HEK293T (cell line): ENCODE measurements at regions not wholly inside any gene's neighbourhood (a gene's known extent, or its start where the extent isn't known, plus 50 kb on each side); places are given as distances from the start of the nearest gene placed in this dataset.

Experiments used
- CTCF ChIA-PET: fragments of 350-600 bp; formaldehyde crosslinking; extraction: SDS; loops from one replicate; lab custom pipeline; 2021; ENCODE audit warnings: antibody characterized with exemption, inconsistent platforms; lab: Yijun Ruan, JAX
- POLR2A ChIA-PET: fragments of 350-600 bp; formaldehyde crosslinking; extraction: SDS; loops from one replicate; lab custom pipeline; 2020; ENCODE audit warnings: antibody characterized with exemption, inconsistent platforms; lab: Yijun Ruan, JAX
- DNase-seq: peaks from one replicate; pipeline ENCODE4 v3.0.0; 2012; ENCODE audit warnings: mixed read lengths; ENCODE audit errors: extremely low spot score
- ARNT ChIP-seq: fragments of 450-650 bp; IDR thresholded peaks from 2 replicates; pipeline ENCODE4 v1.6.1; 2017; ENCODE audit warnings: mild to moderate bottlenecking
- BHLHE40 ChIP-seq: fragments of 450-650 bp; IDR thresholded peaks from 2 replicates; pipeline ENCODE4 v1.6.1; 2016; ENCODE audit warnings: mild to moderate bottlenecking, moderate library complexity, borderline replicate concordance
- CTBP1 ChIP-seq: fragments of 450-650 bp; IDR thresholded peaks from 2 replicates; pipeline ENCODE4 v1.6.1; 2016; ENCODE audit warnings: borderline replicate concordance
- ELF4 ChIP-seq: fragments of 450-650 bp; IDR thresholded peaks from 2 replicates; pipeline ENCODE4 v1.6.1; 2017; ENCODE audit warnings: antibody characterized with exemption
- FOXA1 ChIP-seq: fragments of 450-650 bp; IDR thresholded peaks from 2 replicates; pipeline ENCODE4 v1.6.1; 2016; ENCODE audit warnings: mild to moderate bottlenecking
- FOXK2 ChIP-seq: fragments of 450-650 bp; IDR thresholded peaks from 2 replicates; pipeline ENCODE4 v1.6.1; 2016; ENCODE audit warnings: mild to moderate bottlenecking
- FOXM1 ChIP-seq: fragments of 450-650 bp; IDR thresholded peaks from 2 replicates; pipeline ENCODE4 v1.6.1; 2017; ENCODE audit warnings: mild to moderate bottlenecking, borderline replicate concordance
- HDGF ChIP-seq: fragments of 450-650 bp; IDR thresholded peaks from 2 replicates; pipeline ENCODE4 v1.6.1; 2017; ENCODE audit warnings: antibody characterized with exemption, borderline replicate concordance
- L3MBTL2 ChIP-seq: fragments of 450-650 bp; conservative IDR thresholded peaks from 2 replicates; pipeline ENCODE4 v1.6.1; 2016; ENCODE audit warnings: mild to moderate bottlenecking
- LEF1 ChIP-seq: fragments of 450-650 bp; IDR thresholded peaks from 2 replicates; pipeline ENCODE4 v1.6.1; 2017; ENCODE audit warnings: mild to moderate bottlenecking, borderline replicate concordance
- NFRKB ChIP-seq: fragments of 450-650 bp; IDR thresholded peaks from 2 replicates; pipeline ENCODE4 v1.6.1; 2016; ENCODE audit warnings: mild to moderate bottlenecking, moderate library complexity
- PKNOX1 ChIP-seq: fragments of 450-650 bp; IDR thresholded peaks from 2 replicates; pipeline ENCODE4 v1.6.1; 2016
- SP1 ChIP-seq: fragments of 450-650 bp; IDR thresholded peaks from 2 replicates; pipeline ENCODE4 v1.6.1; 2017
- SUZ12 ChIP-seq: fragments of 450-650 bp; IDR thresholded peaks from 2 replicates; pipeline ENCODE4 v1.6.1; 2016; ENCODE audit warnings: mild to moderate bottlenecking
- TARDBP ChIP-seq: fragments of 450-650 bp; IDR thresholded peaks from 2 replicates; pipeline ENCODE4 v1.6.1; 2016
- ZNF384 ChIP-seq: fragments of 450-650 bp; IDR thresholded peaks from 2 replicates; pipeline ENCODE4 v1.6.1; 2016

DNA sequence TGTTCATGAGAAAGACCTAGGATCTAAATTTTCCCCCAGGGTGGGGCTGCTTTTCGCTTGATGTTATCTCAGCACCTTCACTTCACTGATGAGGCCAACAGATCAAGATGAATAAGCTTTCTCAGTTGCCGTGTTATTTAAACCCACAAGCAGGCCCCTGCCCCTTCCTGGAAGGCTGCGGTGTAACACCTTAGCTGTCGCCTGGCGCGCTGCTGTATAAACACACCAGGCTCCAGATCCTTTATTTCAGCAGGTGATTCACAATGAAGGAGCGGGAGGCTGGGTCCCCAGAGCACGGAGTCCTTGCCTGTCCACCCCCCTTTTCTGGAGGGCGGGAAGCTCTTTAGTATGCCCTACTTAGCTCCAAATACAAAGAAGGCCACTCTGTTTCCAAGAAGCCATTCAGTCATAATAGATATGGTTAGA lies 515.4 kb downstream of the FUT8 start:
- ChIA-PET CTCF (interaction anchor here (0.6 kb wide), 1 partner anchor 33 kb away, joined by 4 read pairs; no protein-coding TSS in a partner anchor), POLR2A (no interaction called here)
- TF ChIP-seq ELF4 (no peak), ZNF384 (no peak), SP1 (no peak), SUZ12 (no peak), L3MBTL2 (no peak), CTBP1 (no peak), ARNT (no peak), NFRKB (no peak), PKNOX1 (no peak), FOXM1 (no peak)
- DNase-seq, result no peak

GRCh38 chr14:65928995-65929394 lies 516.5 kb downstream of the FUT8 start:
- ChIA-PET POLR2A (no interaction called here), CTCF (no interaction called here)

DNA sequence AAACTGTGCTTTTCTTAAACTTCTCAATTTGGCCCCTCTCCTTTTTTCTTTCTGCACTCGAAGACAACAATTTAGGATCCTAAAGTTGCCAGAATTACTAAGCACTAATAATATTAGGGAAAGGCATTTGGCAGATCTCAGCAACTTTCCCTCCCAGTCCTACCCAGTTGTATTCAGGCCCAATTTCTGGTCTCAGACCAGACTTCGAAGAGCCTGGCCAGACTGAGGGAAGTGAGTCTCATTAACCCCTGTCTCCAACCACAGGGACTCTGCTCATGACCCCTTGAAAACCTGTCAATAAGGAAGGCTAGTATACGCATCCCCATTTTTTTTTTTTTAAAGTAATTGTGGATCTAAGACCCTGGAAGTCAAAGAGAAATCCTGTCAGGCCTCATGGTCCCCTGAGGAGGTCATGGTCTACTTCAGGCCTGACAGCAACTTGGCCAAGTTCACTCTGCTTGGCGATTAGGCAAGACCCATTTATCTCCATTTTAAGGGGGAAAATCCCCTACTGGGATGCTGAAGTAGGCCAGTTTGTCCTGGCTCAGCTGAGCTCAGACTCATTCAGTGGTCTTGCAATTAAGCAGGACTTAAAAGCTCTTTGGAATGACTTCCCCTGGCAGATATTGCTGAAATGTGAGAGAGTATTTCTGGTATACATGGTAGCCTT lies 521.0 kb downstream of the FUT8 start:
- CTCF ChIA-PET, result no interaction called here
- DNase-seq, result no peak
- POLR2A ChIA-PET, result no interaction called here
- TF ChIP-seq SP1 (no peak), SUZ12 (no peak), ARNT (no peak), FOXA1 (no peak), L3MBTL2 (no peak), TARDBP (no peak), ZNF384 (no peak), FOXK2 (no peak), NFRKB (no peak), BHLHE40 (no peak)

More at GRCh38 chr14:65928995-65929394, 516.5 kb downstream of the FUT8 start:
- DNase-seq, result no peak
- no peak for TF ChIP-seq BHLHE40
- TF ChIP-seq CTBP1, result no peak
- TF ChIP-seq TARDBP, result no peak
- no peak for TF ChIP-seq ELF4
- no peak for TF ChIP-seq FOXK2
- no peak for TF ChIP-seq SP1
- no peak for TF ChIP-seq FOXA1
- TF ChIP-seq L3MBTL2, result no peak
- TF ChIP-seq FOXM1, result no peak
- TF ChIP-seq SUZ12, result no peak
- TF ChIP-seq LEF1, result no peak

- ChIA-PET CTCF (no interaction called here), POLR2A (no interaction called here)
- no peak for DNase-seq
- no peak for TF ChIP-seq BHLHE40
- no peak for TF ChIP-seq ELF4
- TF ChIP-seq HDGF, result no peak
- TF ChIP-seq TARDBP, result no peak
- TF ChIP-seq FOXA1, result no peak
Measured at GRCh38 chr14:65934070-65934435, 521.5 kb downstream of the FUT8 start.

DNA sequence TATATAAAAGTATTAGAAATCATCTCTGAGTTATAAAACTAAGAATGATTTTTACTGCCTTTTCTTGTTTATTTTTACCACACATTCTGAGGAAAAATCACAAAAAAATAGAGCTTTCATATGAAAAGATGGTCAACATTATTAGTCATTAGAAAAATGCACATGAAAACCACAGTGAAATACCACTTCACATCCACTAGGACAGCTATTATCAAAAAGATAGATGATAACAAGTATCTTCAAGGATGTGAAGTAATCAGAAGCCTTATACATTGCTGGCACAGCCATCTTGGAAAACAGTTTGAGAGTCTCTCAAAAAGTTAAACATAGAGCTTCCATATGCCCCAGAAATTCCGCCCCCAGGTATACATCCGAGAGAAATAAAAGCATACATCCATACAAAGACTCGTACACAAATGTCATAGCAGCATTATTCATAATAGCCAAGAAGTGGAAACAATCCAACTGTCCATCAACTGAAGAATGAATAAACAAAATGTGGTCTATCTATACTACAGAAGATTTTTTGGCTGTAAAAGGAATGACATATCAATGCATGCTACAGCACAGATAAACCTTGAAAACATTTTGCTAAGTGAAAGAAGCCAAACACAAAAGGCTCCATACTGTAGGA lies 523.9 kb downstream of the FUT8 start:
- ChIA-PET POLR2A (no interaction called here), CTCF (no interaction called here)
- no peak for DNase-seq
- TF ChIP-seq PKNOX1 (no peak), ARNT (no peak), ZNF384 (no peak), BHLHE40 (no peak), FOXM1 (no peak), FOXK2 (no peak), CTBP1 (no peak), LEF1 (no peak), NFRKB (no peak), SUZ12 (no peak)

- ChIA-PET POLR2A (no interaction called here), CTCF (no interaction called here)
- DNase-seq, result no peak
- TF ChIP-seq BHLHE40 (no peak), FOXK2 (no peak), NFRKB (no peak), ELF4 (no peak), L3MBTL2 (no peak), ARNT (no peak), HDGF (no peak), FOXM1 (no peak), SP1 (no peak), SUZ12 (no peak), PKNOX1 (no peak), ZNF384 (no peak), LEF1 (no peak), FOXA1 (no peak), TARDBP (no peak), CTBP1 (no peak)
Measured at GRCh38 chr14:65937079-65937959, 524.8 kb downstream of the FUT8 start.
